ENCODE measurements at regions not wholly inside any gene's neighbourhood (a gene's known extent, or its start where the extent isn't known, plus 50 kb on each side); places are given as distances from the start of the nearest gene placed in this dataset.

GRCh38 chr5:173691931-173692330 lies 75.5 kb upstream of the BOD1 start:
- Histone ChIP-seq H3K36me3 (no peaks in the 10 kb centered on the region), H3K27me3 (no peaks in the 10 kb centered on the region), H3K4me1 (ENCODE audit: low read depth) (peaks cover 4% of the 10 kb centered on the region), H3K9me3 (ENCODE audit: low read depth) (no peaks in the 10 kb centered on the region), H3K27ac (no peak overlapping the region), H3K4me3 (no peak overlapping the region)
- no peak for DNase-seq (ENCODE audit: low read depth in 1 of 2, low spot score in 1 of 2)
- TF ChIP-seq CTCF (IDR thresholded peaks at IDR 0.05; ENCODE audit: low read depth, low read length) = no peak

- Histone ChIP-seq H3K27ac (no peak overlapping the region), H3K27me3 (no peaks in the 10 kb centered on the region), H3K9me3 (ENCODE audit: low read depth) (no peaks in the 10 kb centered on the region), H3K36me3 (no peaks in the 10 kb centered on the region), H3K4me3 (no peak overlapping the region), H3K4me1 (ENCODE audit: low read depth) (peaks cover 4% of the 10 kb centered on the region)
- TF ChIP-seq CTCF (IDR thresholded peaks at IDR 0.05; ENCODE audit: low read depth, low read length) = no peak
- no peak for DNase-seq (ENCODE audit: low read depth in 1 of 2, low spot score in 1 of 2)
Measured at GRCh38 chr5:173693670-173694069, 77.2 kb upstream of the BOD1 start.

GRCh38 chr5:173696216-173696615 lies 79.8 kb upstream of the BOD1 start:
- Histone ChIP-seq H3K27ac (no peak overlapping the region), H3K9me3 (ENCODE audit: low read depth) (no peaks in the 10 kb centered on the region), H3K27me3 (no peaks in the 10 kb centered on the region), H3K4me1 (ENCODE audit: low read depth) (no peaks in the 10 kb centered on the region), H3K4me3 (no peak overlapping the region), H3K36me3 (no peaks in the 10 kb centered on the region)
- no peak for DNase-seq (ENCODE audit: low read depth in 1 of 2, low spot score in 1 of 2)
- no peak for TF ChIP-seq CTCF (IDR thresholded peaks at IDR 0.05; ENCODE audit: low read depth, low read length)

- TF ChIP-seq CTCF (IDR thresholded peaks at IDR 0.05; ENCODE audit: low read depth, low read length) = no peak
- Histone ChIP-seq H3K27me3 (no peaks in the 10 kb centered on the region), H3K27ac (no peak overlapping the region), H3K9me3 (ENCODE audit: low read depth) (no peaks in the 10 kb centered on the region), H3K4me1 (ENCODE audit: low read depth) (no peaks in the 10 kb centered on the region), H3K36me3 (no peaks in the 10 kb centered on the region), H3K4me3 (no peak overlapping the region)
- no peak for DNase-seq (ENCODE audit: low read depth in 1 of 2, low spot score in 1 of 2)
Measured at GRCh38 chr5:173697931-173698579, 81.6 kb upstream of the BOD1 start.

GRCh38 chr5:173699966-173700365 lies 83.5 kb upstream of the BOD1 start:
- no peaks in the 10 kb centered on the region for H3K4me1 ChIP-seq (ENCODE audit: low read depth)
- H3K27ac ChIP-seq = no peak overlapping the region
- no peak overlapping the region for H3K4me3 ChIP-seq
- H3K36me3 ChIP-seq = no peaks in the 10 kb centered on the region
- no peaks in the 10 kb centered on the region for H3K9me3 ChIP-seq (ENCODE audit: low read depth)
- H3K27me3 ChIP-seq = no peaks in the 10 kb centered on the region
- no peak for TF ChIP-seq CTCF (IDR thresholded peaks at IDR 0.05; ENCODE audit: low read depth, low read length)
- no peak for DNase-seq (ENCODE audit: low read depth in 1 of 2, low spot score in 1 of 2)

All from cardiac muscle cell (in vitro differentiated cells and primary cell).